ENCODE measurements at regions not wholly inside any gene's neighbourhood (a gene's known extent, or its start where the extent isn't known, plus 50 kb on each side); places are given as distances from the start of the nearest gene placed in this dataset.

DNA sequence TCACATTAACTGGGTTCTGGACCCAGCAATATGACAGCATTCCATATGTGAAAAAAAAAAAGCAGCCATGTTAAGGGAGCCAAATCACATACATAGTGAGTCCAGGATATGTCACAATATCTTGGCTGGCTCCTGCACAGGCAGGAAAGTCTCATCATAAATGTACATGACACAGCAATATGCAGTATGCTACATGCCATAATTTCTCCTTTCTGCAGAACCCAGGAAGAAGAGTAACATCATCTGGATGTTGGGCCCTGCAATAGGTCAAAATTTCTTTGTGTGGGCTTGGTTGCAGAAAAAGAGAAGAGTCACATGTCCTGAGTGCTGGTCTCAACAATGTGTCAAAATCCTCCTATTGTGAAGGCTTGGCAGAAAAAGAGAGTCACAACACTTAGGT lies 902.8 kb upstream of the AMELY start:
- Histone ChIP-seq H3K27ac (no peak overlapping the region), H3K27me3 (no peaks in the 10 kb centered on the region), H3K36me3 (ENCODE audit: low read depth, missing control alignments) (no peaks in the 10 kb centered on the region), H3K4me3 (no peak overlapping the region), H3K9me3 (no peaks in the 10 kb centered on the region), H3K4me1 (no peaks in the 10 kb centered on the region)
- TF ChIP-seq, protein P1, sequence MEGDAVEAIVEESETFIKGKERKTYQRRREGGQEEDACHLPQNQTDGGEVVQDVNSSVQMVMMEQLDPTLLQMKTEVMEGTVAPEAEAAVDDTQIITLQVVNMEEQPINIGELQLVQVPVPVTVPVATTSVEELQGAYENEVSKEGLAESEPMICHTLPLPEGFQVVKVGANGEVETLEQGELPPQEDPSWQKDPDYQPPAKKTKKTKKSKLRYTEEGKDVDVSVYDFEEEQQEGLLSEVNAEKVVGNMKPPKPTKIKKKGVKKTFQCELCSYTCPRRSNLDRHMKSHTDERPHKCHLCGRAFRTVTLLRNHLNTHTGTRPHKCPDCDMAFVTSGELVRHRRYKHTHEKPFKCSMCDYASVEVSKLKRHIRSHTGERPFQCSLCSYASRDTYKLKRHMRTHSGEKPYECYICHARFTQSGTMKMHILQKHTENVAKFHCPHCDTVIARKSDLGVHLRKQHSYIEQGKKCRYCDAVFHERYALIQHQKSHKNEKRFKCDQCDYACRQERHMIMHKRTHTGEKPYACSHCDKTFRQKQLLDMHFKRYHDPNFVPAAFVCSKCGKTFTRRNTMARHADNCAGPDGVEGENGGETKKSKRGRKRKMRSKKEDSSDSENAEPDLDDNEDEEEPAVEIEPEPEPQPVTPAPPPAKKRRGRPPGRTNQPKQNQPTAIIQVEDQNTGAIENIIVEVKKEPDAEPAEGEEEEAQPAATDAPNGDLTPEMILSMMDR (IDR thresholded peaks at IDR 0.05) = no peak
- TF ChIP-seq POLR2A (IDR thresholded peaks at IDR 0.05) = no peak
- DNase-seq = no peak
- intact Hi-C loops (cut with DNase I; ENCODE audit: low total_unique reads) = no loop called here

DNA sequence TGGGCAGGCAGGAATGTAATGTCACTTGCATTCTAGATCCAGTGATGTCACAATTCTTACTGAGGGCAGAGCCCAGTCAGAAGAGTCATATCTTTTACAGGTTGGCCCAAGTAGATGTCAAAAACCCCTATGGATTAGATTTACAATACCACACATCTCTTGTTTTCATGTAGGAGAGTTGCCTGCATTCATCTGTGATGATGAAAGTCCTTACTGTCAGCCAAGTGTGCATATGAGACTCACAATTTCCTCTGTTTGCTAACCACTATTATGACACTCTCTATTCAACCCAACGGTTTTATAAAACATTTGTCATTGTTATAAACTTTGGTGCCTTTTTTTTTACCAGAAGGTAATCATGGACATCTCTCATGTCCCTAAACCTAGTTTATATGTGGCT lies 898.8 kb upstream of the AMELY start:
- Histone ChIP-seq H3K36me3 (ENCODE audit: low read depth, missing control alignments) (no peaks in the 10 kb centered on the region), H3K9me3 (no peaks in the 10 kb centered on the region), H3K27ac (no peak overlapping the region), H3K27me3 (no peaks in the 10 kb centered on the region), H3K4me3 (no peak overlapping the region), H3K4me1 (no peaks in the 10 kb centered on the region)
- TF ChIP-seq POLR2A (IDR thresholded peaks at IDR 0.05) = no peak
- TF ChIP-seq, protein P1 (IDR thresholded peaks at IDR 0.05) = no peak
- DNase-seq = no peak
- intact Hi-C loops (cut with DNase I; ENCODE audit: low total_unique reads) = no loop called here
- 56 to 73% methylated on average over 1 of the region's 1 CpG for WGBS, 2 donors

DNA sequence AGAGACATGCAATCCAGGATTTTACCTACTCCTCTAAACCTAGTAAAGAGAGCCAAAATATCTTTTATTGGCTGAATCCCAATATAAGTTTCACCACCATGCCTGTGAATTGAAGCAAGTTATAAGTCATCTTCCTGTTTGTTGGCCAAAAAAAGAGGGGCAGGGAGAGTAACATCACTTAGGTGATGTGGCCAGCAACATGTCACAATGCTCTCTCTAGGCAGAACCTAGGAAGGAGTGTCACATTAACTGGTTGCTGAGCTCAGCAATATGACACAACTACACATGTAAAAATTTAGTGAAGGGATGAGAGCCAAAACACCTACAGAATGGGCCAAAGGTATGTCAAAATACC lies 895.9 kb upstream of the AMELY start:
- no peaks in the 10 kb centered on the region for H3K27me3 ChIP-seq
- intact Hi-C loops (cut with DNase I; ENCODE audit: low total_unique reads) = no loop called here

DNA sequence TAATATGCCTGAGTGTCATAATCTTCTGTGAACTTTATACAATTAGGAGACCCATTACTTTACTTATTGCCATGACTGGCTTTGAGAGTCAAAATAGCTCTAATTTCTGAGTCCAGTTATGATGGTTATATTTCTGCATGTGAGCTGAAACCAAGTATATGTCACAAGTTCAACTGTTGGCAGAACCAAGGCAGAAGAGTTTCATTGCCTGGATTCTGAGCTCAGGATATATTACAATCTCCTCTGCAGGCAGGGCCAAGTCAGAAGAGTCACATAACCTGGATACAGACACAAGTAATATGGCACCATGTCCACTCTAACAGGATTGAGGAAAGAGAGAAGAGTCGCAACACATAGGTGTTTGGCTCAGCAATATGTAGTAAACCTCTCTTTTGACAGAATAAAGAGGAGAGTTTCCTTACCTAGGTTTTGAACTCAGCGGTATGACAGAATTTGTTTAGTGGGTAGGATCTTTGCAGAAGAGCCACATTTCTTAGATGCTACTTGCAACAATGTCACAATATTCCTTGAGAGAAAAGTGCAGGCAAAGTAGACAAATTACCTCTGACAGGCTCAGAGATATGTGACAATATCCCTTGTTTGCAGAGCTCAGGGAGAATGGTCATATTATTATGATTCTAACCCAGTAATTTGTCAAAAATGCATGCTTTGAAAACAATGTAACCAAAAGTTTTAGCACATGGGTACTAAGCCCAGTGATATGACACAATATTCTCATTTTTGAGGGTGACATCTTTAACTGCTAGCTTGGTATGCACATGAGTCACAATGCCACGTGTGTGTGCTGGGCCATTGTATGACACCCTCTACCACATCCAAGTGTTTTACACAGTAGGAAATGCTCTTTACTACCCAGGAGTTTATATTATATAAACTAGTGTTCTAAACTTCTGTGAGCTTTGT lies 895.3 kb upstream of the AMELY start:
- WGBS, 2 donors = 61 to 71% methylated on average over 2 to 3 of the region's 3 CpGs
- intact Hi-C loops (cut with DNase I; ENCODE audit: low total_unique reads) = no loop called here
- H3K36me3 ChIP-seq (ENCODE audit: low read depth, missing control alignments) = no peaks in the 10 kb centered on the region
- H3K27me3 ChIP-seq = no peaks in the 10 kb centered on the region
- H3K4me1 ChIP-seq = no peaks in the 10 kb centered on the region
- TF ChIP-seq POLR2A (IDR thresholded peaks at IDR 0.05) = no peak
- TF ChIP-seq, protein P1 (IDR thresholded peaks at IDR 0.05) = no peak
- H3K27ac ChIP-seq = no peak overlapping the region
- no peak overlapping the region for H3K4me3 ChIP-seq
- DNase-seq = no peak
- no peaks in the 10 kb centered on the region for H3K9me3 ChIP-seq

More for the DNA sequence above, 895.9 kb upstream of the AMELY start:
- H3K9me3 ChIP-seq = no peaks in the 10 kb centered on the region
- no peaks in the 10 kb centered on the region for H3K36me3 ChIP-seq (ENCODE audit: low read depth, missing control alignments)
- H3K4me3 ChIP-seq = no peak overlapping the region
- no peak overlapping the region for H3K27ac ChIP-seq
- TF ChIP-seq POLR2A (IDR thresholded peaks at IDR 0.05) = no peak
- TF ChIP-seq, protein P1 (IDR thresholded peaks at IDR 0.05) = no peak
- no peak for DNase-seq
- H3K4me1 ChIP-seq = no peaks in the 10 kb centered on the region

DNA sequence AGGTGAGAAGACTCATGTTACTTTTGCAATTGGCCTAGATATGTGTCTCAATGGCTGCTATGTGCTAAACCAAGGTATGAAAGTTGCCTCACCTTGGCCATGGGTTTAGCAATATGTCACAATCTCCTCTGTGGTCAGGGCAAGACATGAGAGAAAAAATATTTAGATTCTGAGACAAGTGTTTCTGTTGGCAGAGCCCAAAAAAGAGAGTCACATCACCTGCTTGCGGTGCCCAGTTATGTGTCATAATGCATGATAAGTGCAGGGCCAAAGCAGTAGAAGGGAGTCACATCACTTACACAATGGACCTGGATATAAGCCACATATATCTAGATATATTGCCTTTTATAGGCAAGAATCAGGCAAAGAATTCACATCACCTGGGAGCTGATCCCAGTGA lies 894.1 kb upstream of the AMELY start:
- no peaks in the 10 kb centered on the region for H3K27me3 ChIP-seq
- WGBS, 2 donors = 100% methylated on average over 1 of the region's 1 CpG
- H3K27ac ChIP-seq = no peak overlapping the region
- no peaks in the 10 kb centered on the region for H3K36me3 ChIP-seq (ENCODE audit: low read depth, missing control alignments)
- H3K9me3 ChIP-seq = no peaks in the 10 kb centered on the region
- intact Hi-C loops (cut with DNase I; ENCODE audit: low total_unique reads) = no loop called here
- no peaks in the 10 kb centered on the region for H3K4me1 ChIP-seq
- TF ChIP-seq, protein P1 (IDR thresholded peaks at IDR 0.05) = no peak
- TF ChIP-seq POLR2A (IDR thresholded peaks at IDR 0.05) = no peak
- H3K4me3 ChIP-seq = no peak overlapping the region
- DNase-seq = no peak
